Glutamatergic neuron (in vitro differentiated cells): ENCODE measurements at regions not wholly inside any gene's neighbourhood (a gene's known extent, or its start where the extent isn't known, plus 50 kb on each side); places are given as distances from the start of the nearest gene placed in this dataset.

ENCODE experiments used
- DNase-seq: peaks from one replicate; pipeline ENCODE4 v3.0.0; 2022
- H3K27ac Mint-ChIP-seq: one replicate; pipeline ENCODE4 v1.8.0; 2020; ENCODE audit warnings: mild to moderate bottlenecking, mixed read lengths, inconsistent platforms; ENCODE audit not compliant: unreplicated experiment
- H3K27me3 Mint-ChIP-seq: one replicate; pipeline ENCODE4 v1.8.0; 2020; ENCODE audit warnings: mild to moderate bottlenecking, moderate library complexity, mixed read lengths, inconsistent platforms; ENCODE audit not compliant: unreplicated experiment
- H3K36me3 Mint-ChIP-seq: one replicate; pipeline ENCODE4 v1.8.0; 2020; ENCODE audit warnings: mild to moderate bottlenecking, mixed read lengths, inconsistent platforms; ENCODE audit not compliant: unreplicated experiment
- H3K4me1 Mint-ChIP-seq: one replicate; pipeline ENCODE4 v1.8.0; 2020; ENCODE audit warnings: mild to moderate bottlenecking, low read depth, mixed read lengths, inconsistent platforms; ENCODE audit not compliant: unreplicated experiment
- H3K4me3 Mint-ChIP-seq: one replicate; pipeline ENCODE4 v1.8.0; 2020; ENCODE audit warnings: mild to moderate bottlenecking, mixed read lengths, inconsistent platforms; ENCODE audit not compliant: unreplicated experiment
- H3K9me3 Mint-ChIP-seq: one replicate; pipeline ENCODE4 v1.8.0; 2020; ENCODE audit warnings: mild to moderate bottlenecking, moderate library complexity, mixed read lengths, inconsistent platforms; ENCODE audit not compliant: unreplicated experiment
- CTCF ChIP-seq: fragments of 200-600 bp; sonication (generic); IDR thresholded peaks from one replicate; pipeline ENCODE4 v1.5.0; 2021; ENCODE audit not compliant: partially characterized antibody, unreplicated experiment

DNA sequence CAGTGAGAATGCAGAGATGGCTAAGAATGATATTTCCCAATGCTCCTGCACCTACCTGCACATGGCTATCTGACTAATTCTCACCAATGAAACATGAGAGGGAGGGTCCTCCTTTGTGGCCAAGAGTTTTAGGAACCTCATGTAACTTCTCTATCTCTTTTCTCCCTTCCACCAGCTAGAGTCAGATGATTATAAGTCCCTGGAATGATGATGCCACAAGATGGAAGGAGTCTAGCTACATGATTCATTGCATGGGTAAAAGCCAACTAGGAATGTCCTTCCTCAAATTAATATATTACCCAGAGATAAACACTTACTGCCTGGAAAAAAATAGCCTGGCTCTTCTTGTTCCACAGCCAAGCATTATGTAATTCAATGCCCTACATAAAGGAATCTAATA is 55.1 kb upstream of the AASS start:
- H3K4me1 Mint-ChIP-seq: no peaks in the 10 kb centered on the region
- H3K4me3 Mint-ChIP-seq: no peak overlapping the region
- no peak for TF ChIP-seq CTCF
- no peak for DNase-seq
- H3K27me3 Mint-ChIP-seq: no peaks in the 10 kb centered on the region
- no peaks in the 10 kb centered on the region for H3K36me3 Mint-ChIP-seq
- H3K9me3 Mint-ChIP-seq: no peaks in the 10 kb centered on the region
- H3K27ac Mint-ChIP-seq: no peak overlapping the region

DNA sequence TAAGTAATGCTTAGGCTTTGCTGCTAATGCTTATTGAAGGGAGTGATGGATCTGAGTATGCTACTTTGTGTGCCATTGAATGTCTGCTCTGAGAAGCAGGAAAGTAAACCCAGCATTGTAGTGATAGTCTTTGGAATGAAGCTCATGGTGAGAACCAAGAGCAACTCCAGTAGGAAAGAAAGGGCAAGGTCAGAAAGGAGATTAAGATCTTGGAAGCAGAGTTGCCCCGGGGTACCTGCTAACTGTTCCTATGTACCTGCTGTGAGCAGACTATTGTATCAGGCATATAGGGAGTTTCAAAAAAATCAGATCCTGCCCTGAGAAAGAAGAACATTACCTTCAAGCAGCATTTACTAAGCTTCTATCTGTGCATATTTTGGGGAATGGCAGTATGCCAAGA is 54.5 kb upstream of the AASS start:
- Mint-ChIP-seq H3K36me3 (no peaks in the 10 kb centered on the region), H3K9me3 (no peaks in the 10 kb centered on the region), H3K4me3 (no peak overlapping the region), H3K27ac (no peak overlapping the region), H3K27me3 (no peaks in the 10 kb centered on the region), H3K4me1 (no peaks in the 10 kb centered on the region)
- TF ChIP-seq CTCF: no peak
- no peak for DNase-seq
